SK-MEL-5 (cell line): ENCODE measurements at regions not wholly inside any gene's neighbourhood (a gene's known extent, or its start where the extent isn't known, plus 50 kb on each side); places are given as distances from the start of the nearest gene placed in this dataset.
A peak's percentile ranks its signal among the peaks of the same experiment; 100 is the strongest.

Source experiments
- DNase-seq: peaks from one replicate; pipeline ENCODE4 v3.0.0-alpha.2; 2016; ENCODE audit warnings: low read depth, low spot score
- in situ Hi-C: cut with HindIII; loops from 2 replicates; pipeline ENCODE4 v1.10.0; 2016; ENCODE audit warnings: low sequenced_read_pairs, high pct_unique_total_duplicates, low pct_unique_long_range_greater_than_20kb

DNA sequence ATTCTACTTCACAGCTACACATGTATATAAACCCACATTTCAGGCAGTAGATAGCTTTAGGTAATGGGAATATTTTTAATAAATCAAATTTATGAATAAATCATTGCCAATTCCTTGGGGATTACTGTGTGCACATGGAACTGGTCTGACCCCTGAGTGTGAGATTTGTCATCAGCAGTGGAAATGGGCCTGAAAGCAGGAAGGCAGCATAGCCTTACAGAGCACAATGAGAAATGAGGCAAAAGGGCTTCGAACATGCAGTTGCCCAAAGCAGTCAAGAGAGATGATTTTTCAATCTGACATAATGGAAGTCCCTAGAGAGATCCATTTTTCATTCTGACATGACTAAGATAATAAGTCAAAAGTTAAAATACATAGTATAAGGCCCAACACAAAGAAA, 599.2 kb downstream of the TUSC7 start:
- DNase-seq = no peak
- in situ Hi-C loops = no loop called here

DNA sequence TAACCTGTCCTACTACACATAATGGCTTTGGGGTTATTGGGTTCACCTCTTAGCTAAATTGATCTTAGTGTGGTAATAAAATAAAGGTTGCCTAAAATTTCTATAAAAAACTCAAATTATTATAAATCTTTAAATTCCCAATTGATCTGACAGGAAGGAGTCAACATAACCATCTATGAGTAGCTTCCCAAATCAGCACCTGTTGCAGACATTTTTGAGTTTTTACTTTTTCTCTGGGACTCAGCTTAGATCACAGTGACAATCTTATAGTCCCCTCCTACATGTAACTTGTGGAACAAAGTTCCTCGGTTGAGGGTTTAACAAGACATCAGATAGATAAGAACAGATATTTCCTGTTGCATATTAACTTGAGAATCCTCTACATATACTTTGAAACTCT, 601.0 kb downstream of the TUSC7 start:
- DNase-seq = no peak
- in situ Hi-C loops = no loop called here

DNA sequence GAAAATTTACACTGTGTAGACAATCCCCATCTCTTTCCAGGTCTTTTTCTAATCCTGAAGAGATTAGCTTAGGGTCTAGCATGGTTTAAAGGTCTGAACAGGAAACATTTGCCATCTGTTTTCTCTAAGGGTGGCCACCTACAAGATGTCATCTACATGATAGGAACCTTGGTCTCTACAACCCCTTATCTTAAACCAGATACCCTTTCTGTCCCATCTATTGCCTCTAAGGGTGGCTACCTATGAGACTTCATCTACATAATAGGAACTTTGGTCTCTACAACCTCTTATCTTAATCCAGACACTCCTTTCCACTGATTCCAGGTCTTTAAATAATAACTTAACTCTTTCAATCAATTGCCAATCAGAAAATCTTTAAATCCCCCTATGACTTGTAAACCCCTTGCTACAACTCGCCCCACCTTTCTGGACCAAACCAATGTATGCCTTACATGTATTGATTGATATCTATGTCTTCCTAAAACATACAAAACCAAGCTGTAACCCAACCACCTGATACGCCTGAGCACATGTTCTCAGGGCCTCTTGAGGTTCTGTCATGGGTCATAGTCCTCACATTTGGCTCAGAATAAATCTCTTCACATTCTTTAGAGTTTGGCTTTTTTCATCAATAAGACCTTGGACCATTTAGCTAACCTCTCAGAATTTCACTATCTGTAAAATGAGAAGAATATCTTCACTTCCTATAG, 605.0 kb downstream of the TUSC7 start:
- in situ Hi-C loops = no loop called here
- DNase-seq = no peak

DNA sequence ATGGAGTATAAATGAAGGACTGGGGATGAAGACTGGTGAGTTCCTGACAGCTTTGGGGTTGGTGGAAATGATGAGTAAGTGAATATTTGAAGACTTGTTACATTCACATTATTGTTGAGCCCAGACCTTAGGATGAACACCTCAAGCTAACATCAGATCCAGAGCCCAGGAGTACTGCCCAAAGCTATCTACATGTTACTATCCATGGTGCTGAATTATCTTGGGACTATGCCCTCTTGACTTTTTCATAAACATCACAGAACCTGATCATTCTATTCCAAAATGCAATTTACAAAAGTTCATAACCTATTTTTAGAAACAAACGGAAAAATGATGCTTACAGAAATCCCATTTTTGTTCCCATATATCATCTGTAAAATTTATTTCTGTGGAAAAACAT, 613.3 kb downstream of the TUSC7 start:
- in situ Hi-C loops = no loop called here

GRCh38 chr3:117346901-117347300, 637.3 kb downstream of the TUSC7 start:
- DNase-seq = no peak
- in situ Hi-C loops = no loop called here

More for the DNA sequence above, 613.3 kb downstream of the TUSC7 start:
- no peak for DNase-seq

- DNase-seq = no peak
- in situ Hi-C loops = no loop called here
Observed at GRCh38 chr3:117348884-117349283, 639.3 kb downstream of the TUSC7 start.

GRCh38 chr3:117349566-117349965, 640.0 kb downstream of the TUSC7 start:
- in situ Hi-C loops = no loop called here
- no peak for DNase-seq

- in situ Hi-C loops = no loop called here
- no peak for DNase-seq
Observed at GRCh38 chr3:117350371-117350770, 640.8 kb downstream of the TUSC7 start.

GRCh38 chr3:117355566-117355965, 646.0 kb downstream of the TUSC7 start:
- in situ Hi-C loops = no loop called here
- DNase-seq = peak; percentile 38

DNA sequence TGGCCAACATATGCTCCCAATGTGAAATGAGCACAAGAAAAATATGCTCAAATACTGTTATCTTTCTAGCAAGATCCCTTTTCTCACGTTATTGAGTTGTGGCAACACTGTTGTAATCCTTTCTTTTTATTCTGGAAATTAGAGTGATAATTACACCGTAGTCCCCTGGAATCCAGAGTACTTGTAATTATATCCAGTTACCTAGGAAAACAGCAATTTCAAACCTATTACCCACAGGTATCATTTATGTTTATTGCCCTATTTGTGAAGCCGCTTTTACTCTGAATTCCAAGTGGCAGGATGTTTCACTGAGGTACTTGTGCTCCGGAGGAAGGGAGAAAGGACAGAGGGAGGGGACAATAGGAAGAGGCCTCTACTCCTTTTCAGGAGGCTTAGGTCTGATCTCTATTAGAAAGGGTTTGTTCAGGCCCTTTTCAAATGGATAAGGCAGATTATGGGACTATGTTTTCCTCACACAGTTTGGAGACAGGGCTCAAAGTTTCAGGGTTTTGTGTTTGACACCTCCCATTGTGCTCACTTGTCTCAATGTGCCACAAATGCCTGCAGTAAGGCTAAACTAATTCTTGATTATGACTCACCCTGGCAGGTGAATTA, 646.6 kb downstream of the TUSC7 start:
- in situ Hi-C loops = no loop called here
- DNase-seq = no peak

DNA sequence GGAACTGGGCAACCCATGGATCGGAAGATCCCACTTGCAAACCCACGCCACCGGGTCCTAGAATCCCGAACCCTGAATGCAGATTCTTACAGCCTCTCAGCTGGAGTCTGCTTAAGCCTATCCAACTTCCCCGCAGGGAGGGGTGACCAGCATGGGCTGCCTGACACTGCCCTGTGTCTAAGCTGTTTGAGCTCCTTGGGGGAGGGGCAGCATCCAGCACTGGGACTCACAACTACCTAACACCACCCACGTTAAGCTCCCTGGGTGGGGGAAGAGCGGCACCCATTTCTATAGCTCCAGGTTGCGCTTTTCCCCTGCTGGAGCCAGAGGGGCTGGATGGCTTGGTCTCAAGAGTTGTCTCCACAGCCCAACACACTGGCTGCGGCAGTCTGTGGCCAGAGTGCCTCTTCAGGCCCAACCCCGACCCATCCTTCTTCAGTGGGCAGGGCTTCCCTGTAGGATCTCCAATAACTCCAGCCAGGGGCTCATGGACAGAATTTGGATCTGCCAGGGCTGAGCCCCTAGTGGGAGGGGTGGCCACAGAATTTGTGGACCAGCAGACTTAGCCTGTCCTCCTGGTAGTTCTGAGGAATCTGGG, 649.2 kb downstream of the TUSC7 start:
- DNase-seq = no peak
- in situ Hi-C loops = no loop called here

- no peak for DNase-seq
- in situ Hi-C loops = no loop called here
Observed at GRCh38 chr3:117366574-117366973, 657.0 kb downstream of the TUSC7 start.

- in situ Hi-C loops = no loop called here
- no peak for DNase-seq
Observed at GRCh38 chr3:117367861-117368260, 658.3 kb downstream of the TUSC7 start.

- DNase-seq = no peak
- in situ Hi-C loops = no loop called here
Observed at GRCh38 chr3:117380631-117381030, 671.1 kb downstream of the TUSC7 start.

DNA sequence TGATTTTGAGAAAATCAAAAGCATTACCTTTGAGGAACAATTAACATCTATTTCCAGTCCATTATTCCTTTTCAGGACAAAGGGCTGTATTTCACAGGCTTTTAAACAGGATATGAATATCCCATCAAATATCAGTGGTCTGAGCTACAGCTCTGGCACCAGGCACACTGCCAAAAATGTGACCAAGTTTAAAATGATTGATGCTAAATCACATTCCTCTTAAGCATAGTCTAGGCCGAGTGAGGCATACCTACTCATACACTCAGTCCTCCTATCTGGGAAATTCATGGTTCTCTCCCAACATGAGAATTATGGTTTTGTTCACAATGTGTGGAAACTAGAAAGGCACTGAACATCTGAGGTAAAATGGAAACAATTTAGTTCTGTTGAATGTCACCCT, 683.5 kb downstream of the TUSC7 start:
- in situ Hi-C loops = no loop called here
- no peak for DNase-seq

GRCh38 chr3:117398141-117398899, 688.7 kb downstream of the TUSC7 start:
- peak; percentile 2 for DNase-seq
- in situ Hi-C loops = no loop called here

GRCh38 chr3:117399311-117400078, 689.9 kb downstream of the TUSC7 start:
- DNase-seq = no peak
- in situ Hi-C loops = no loop called here

DNA sequence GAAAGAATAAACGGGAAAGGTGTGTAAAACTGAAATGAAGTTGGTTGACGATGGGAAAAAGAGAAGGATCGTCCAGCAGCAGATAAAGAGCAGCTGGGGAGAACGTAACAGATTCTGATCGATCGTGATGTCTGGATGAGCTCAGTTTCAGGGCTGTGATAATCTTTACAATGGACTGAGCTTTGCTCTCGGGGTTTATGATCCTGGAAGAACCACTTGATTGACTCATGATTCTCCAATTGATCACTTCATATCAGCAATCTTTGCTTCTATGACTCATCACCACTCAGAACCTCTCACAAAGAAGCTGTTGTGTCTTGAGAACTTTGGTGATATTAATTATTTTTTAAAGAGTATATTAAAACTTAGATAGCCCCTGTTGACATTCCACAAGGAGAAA, 690.7 kb downstream of the TUSC7 start:
- DNase-seq = no peak
- in situ Hi-C loops = no loop called here
